ENCODE measurements at regions not wholly inside any gene's neighbourhood (a gene's known extent, or its start where the extent isn't known, plus 50 kb on each side); places are given as distances from the start of the nearest gene placed in this dataset.

DNA sequence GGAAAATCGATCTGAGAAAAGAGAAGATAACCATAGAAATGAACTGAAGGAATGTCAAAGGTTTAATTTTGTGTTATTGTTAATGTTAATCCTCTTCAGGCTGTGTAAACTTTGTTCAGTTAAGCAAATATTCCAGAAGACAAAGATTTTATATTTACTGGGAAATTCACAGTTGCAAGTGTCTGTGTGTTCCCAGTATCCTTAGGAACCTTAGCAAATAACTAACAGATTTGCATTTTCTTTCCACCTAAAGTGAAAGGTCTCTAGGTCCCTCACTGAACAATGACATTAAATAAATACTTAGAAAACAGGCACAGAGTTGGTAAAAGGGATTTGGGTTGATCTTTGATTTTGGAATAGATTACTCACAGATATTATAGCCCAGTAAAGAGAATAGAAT lies 324.7 kb downstream of the C4orf33 start:
- TF ChIP-seq POLR2A (IDR thresholded peaks at IDR 0.05) = no peak
- TF ChIP-seq, protein P1, sequence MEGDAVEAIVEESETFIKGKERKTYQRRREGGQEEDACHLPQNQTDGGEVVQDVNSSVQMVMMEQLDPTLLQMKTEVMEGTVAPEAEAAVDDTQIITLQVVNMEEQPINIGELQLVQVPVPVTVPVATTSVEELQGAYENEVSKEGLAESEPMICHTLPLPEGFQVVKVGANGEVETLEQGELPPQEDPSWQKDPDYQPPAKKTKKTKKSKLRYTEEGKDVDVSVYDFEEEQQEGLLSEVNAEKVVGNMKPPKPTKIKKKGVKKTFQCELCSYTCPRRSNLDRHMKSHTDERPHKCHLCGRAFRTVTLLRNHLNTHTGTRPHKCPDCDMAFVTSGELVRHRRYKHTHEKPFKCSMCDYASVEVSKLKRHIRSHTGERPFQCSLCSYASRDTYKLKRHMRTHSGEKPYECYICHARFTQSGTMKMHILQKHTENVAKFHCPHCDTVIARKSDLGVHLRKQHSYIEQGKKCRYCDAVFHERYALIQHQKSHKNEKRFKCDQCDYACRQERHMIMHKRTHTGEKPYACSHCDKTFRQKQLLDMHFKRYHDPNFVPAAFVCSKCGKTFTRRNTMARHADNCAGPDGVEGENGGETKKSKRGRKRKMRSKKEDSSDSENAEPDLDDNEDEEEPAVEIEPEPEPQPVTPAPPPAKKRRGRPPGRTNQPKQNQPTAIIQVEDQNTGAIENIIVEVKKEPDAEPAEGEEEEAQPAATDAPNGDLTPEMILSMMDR (IDR thresholded peaks at IDR 0.05) = no peak
